IMR-90 (cell line): ENCODE measurements at regions not wholly inside any gene's neighbourhood (a gene's known extent, or its start where the extent isn't known, plus 50 kb on each side); places are given as distances from the start of the nearest gene placed in this dataset.

Experiments
- ATAC-seq: fragments of 200-7000 bp; cut with Tn5 transposase; 2 replicates; pipeline ENCODE4 v1.9.1; 2020; ENCODE audit warnings: low read depth, mild to moderate bottlenecking, moderate library complexity
- BruUV-seq: library from RNA; stranded (reverse); fragments of 400-500 nt; replicated peaks from 2 replicates; lab custom pipeline; 2021; lab: Mats Ljungman, UMichigan
- CTCF ChIA-PET: fragments of 300-600 bp; formaldehyde crosslinking; extraction: SDS; loops from one replicate; lab custom pipeline; 2021; ENCODE audit warnings: antibody characterized with exemption; lab: Yijun Ruan, JAX
- POLR2A ChIA-PET: fragments of 300-600 bp; sonication (Branson Sonifier 250); formaldehyde crosslinking; loops from one replicate; lab custom pipeline; 2022; ENCODE audit warnings: antibody characterized with exemption; ENCODE audit not compliant: unreplicated experiment; lab: Charles Lee
- DNase-seq: peaks from one replicate; pipeline ENCODE4 v3.0.0; 2013
- H2AFZ ChIP-seq: replicated peaks from 2 replicates; pipeline ENCODE3; 2013; ENCODE audit warnings: low read length, mild to moderate bottlenecking; ENCODE audit not compliant: poor library complexity
- H2AK5ac ChIP-seq: 2 replicates; pipeline ENCODE4 v1.6.1; 2013; ENCODE audit warnings: low read depth, low read length, inconsistent platforms
- H2AK9ac ChIP-seq: replicated peaks from 2 replicates; pipeline ENCODE3; 2013; ENCODE audit warnings: mild to moderate bottlenecking, low read depth, low read length, moderate library complexity; ENCODE audit not compliant: poor library complexity
- H2BK120ac ChIP-seq: 2 replicates; pipeline ENCODE4 v1.6.1; 2013; ENCODE audit warnings: low read depth, low read length, inconsistent platforms
- H2BK15ac ChIP-seq: 3 replicates; pipeline ENCODE4 v1.6.1; 2013; ENCODE audit warnings: low read depth, low read length, inconsistent platforms
- H2BK20ac ChIP-seq: 2 replicates; pipeline ENCODE4 v1.6.1; 2013; ENCODE audit warnings: low read depth, mild to moderate bottlenecking, inconsistent platforms, low read length, moderate library complexity
- H2BK5ac ChIP-seq: 2 replicates; pipeline ENCODE4 v1.6.1; 2013; ENCODE audit warnings: mild to moderate bottlenecking, low read depth, low read length, inconsistent platforms; ENCODE audit not compliant: poor library complexity, severe bottlenecking
- H3K14ac ChIP-seq: replicated peaks from 2 replicates; pipeline ENCODE4 v1.6.1; 2013; ENCODE audit warnings: low read depth, low read length, inconsistent platforms
- H3K18ac ChIP-seq: 2 replicates; pipeline ENCODE4 v1.6.1; 2013; ENCODE audit warnings: low read depth, low read length, control low read depth
- H3K23ac ChIP-seq: 2 replicates; pipeline ENCODE4 v1.6.1; 2013; ENCODE audit warnings: low read depth, low read length, inconsistent platforms
- H3K27ac ChIP-seq: 2 replicates; pipeline ENCODE4 v1.5.1; 2013; ENCODE audit warnings: mild to moderate bottlenecking, control low read depth, low read length; ENCODE audit not compliant: insufficient read depth
- H3K27me3 ChIP-seq: 2 replicates; pipeline ENCODE4 v1.6.1; 2013; ENCODE audit warnings: low read length; ENCODE audit not compliant: control insufficient read depth, insufficient read depth
- H3K36me3 ChIP-seq: 2 replicates; pipeline ENCODE4 v1.6.1; 2013; ENCODE audit warnings: low read length, mixed read lengths; ENCODE audit not compliant: control insufficient read depth, insufficient read depth
- H3K4ac ChIP-seq: 2 replicates; pipeline ENCODE4 v1.6.1; 2013; ENCODE audit warnings: low read depth, low read length, inconsistent platforms
- H3K4me1 ChIP-seq: 2 replicates; pipeline ENCODE4 v1.6.1; 2013; ENCODE audit warnings: low read length, mixed read lengths; ENCODE audit not compliant: control insufficient read depth, insufficient read depth
- H3K4me2 ChIP-seq: 2 replicates; pipeline ENCODE4 v1.6.1; 2013; ENCODE audit warnings: low read depth, mild to moderate bottlenecking, control low read depth, low read length, moderate library complexity
- H3K4me3 ChIP-seq: 2 replicates; pipeline ENCODE4 v1.5.1; 2013; ENCODE audit warnings: low read depth, mild to moderate bottlenecking, control low read depth, low read length, moderate library complexity; ENCODE audit not compliant: insufficient read depth
- H3K56ac ChIP-seq: 2 replicates; pipeline ENCODE4 v1.6.1; 2013; ENCODE audit warnings: low read length, inconsistent platforms; ENCODE audit not compliant: insufficient read depth; ENCODE audit errors: extremely low read depth
- H3K79me1 ChIP-seq, 2 experiments: 2 replicates each; pipeline ENCODE4 v1.6.1; 2013; ENCODE audit warnings: low read length in 2 of 2, inconsistent platforms in 1 of 2, low read depth in 1 of 2
- H3K9ac ChIP-seq: 2 replicates; pipeline ENCODE4 v1.6.1; 2013; ENCODE audit warnings: low read depth, low read length, control low read depth
- H3K9me1 ChIP-seq: 2 replicates; pipeline ENCODE4 v1.6.1; 2013; ENCODE audit warnings: low read length, inconsistent platforms; ENCODE audit not compliant: insufficient read depth
- H3K9me3 ChIP-seq: 2 replicates; pipeline ENCODE4 v1.6.1; 2013; ENCODE audit warnings: low read length; ENCODE audit not compliant: control insufficient read depth, insufficient read depth
- H4K20me1 ChIP-seq: 2 replicates; pipeline ENCODE4 v1.6.1; 2013; ENCODE audit warnings: low read length, inconsistent platforms; ENCODE audit not compliant: insufficient read depth
- H4K5ac ChIP-seq: 2 replicates; pipeline ENCODE4 v1.6.1; 2013; ENCODE audit warnings: mild to moderate bottlenecking, low read depth, low read length, control low read depth
- H4K8ac ChIP-seq, 2 experiments: 2 replicates each; pipeline ENCODE4 v1.6.1; 2013; ENCODE audit warnings: low read depth in 2 of 2, low read length in 2 of 2, control low read depth in 1 of 2, inconsistent platforms in 1 of 2
- H4K91ac ChIP-seq: 2 replicates; pipeline ENCODE4 v1.6.1; 2013; ENCODE audit warnings: low read depth, low read length, inconsistent platforms; ENCODE audit not compliant: insufficient read depth
- BHLHE40 ChIP-seq: fragments of 150-350 bp; IDR thresholded peaks from 2 replicates; pipeline ENCODE4 v1.6.1; 2016; ENCODE audit warnings: mild to moderate bottlenecking, low read depth, low read length
- CEBPB ChIP-seq: IDR thresholded peaks from 2 replicates; pipeline ENCODE4 v1.6.1; 2012; ENCODE audit warnings: low read depth, low read length, improper control_type of control experiment
- CHD1 ChIP-seq: IDR thresholded peaks from 2 replicates; pipeline ENCODE4 v1.6.1; 2012; ENCODE audit warnings: low read depth, low read length, improper control_type of control experiment
- ELK1 ChIP-seq: fragments of 150-350 bp; IDR thresholded peaks from 2 replicates; pipeline ENCODE4 v1.6.1; 2016; ENCODE audit warnings: low read depth, mild to moderate bottlenecking, low read length, moderate library complexity, borderline replicate concordance
- FOS ChIP-seq: fragments of 150-350 bp; IDR thresholded peaks from 2 replicates; pipeline ENCODE4 v1.6.1; 2016; ENCODE audit warnings: low read depth, low read length
- MAFK ChIP-seq: IDR thresholded peaks from 2 replicates; pipeline ENCODE4 v1.6.1; 2012; ENCODE audit warnings: low read depth, low read length, improper control_type of control experiment
- NFE2L2 ChIP-seq: fragments of 150-350 bp; IDR thresholded peaks from 2 replicates; pipeline ENCODE4 v1.6.1; 2016; ENCODE audit warnings: low read depth, mild to moderate bottlenecking, low read length
- SMC3 ChIP-seq: fragments of 150-350 bp; IDR thresholded peaks from 2 replicates; pipeline ENCODE4 v1.6.1; 2016; ENCODE audit warnings: low read depth, mild to moderate bottlenecking, antibody characterized with exemption, low read length, moderate library complexity
- WGBS, 2 experiments: methylation state at CpG; one replicate each; pipeline versions ENCODE4 v1.1.5 to v1.1.7; 2013; ENCODE audit warnings: missing lambda C conversion rate in 2 of 2; ENCODE audit not compliant: insufficient read length in 1 of 2; ENCODE audit errors: extremely low coverage in 2 of 2; 5-methylcytosine and 5-hydroxymethylcytosine counted together
- dilution Hi-C: fragments of 300-500 bp; cut with HindIII; formaldehyde crosslinking; loops from one replicate; pipeline ENCODE4 v1.14.3; 2018; ENCODE audit warnings: low sequenced_read_pairs; ENCODE audit not compliant: unreplicated experiment
- in situ Hi-C: fragments of 300-500 bp; cut with MboI; formaldehyde crosslinking; loops from 3 replicates; pipeline ENCODE4 v1.14.3; 2019; ENCODE audit warnings: low sequenced_read_pairs, inconsistent platforms, mixed read lengths
- intact Hi-C: fragments of 100-400 bp; cut with micrococcal nuclease; formaldehyde crosslinking; loops from 2 replicates; pipeline ENCODE4 v1.10.0; 2022

- Histone ChIP-seq H2AK5ac (peak overlapping the region; percentile 87), H3K9ac (peak overlapping the region; percentile 53), H2BK20ac (peak overlapping the region; percentile 80), H3K4me2 (peak overlapping the region; percentile 3; the same call in 1 of the 2 replicates), H3K27me3 (no peaks in the 10 kb centered on the region), H3K79me1 (peaks cover 0 to 8% of the 10 kb centered on the region in 2 experiments; a peak in 1 of 4 replicates), H3K9me1 (peaks cover 10% of the 10 kb centered on the region), H4K5ac (peak overlapping the region; percentile 42), H3K4ac (peak overlapping the region; percentile 81), H3K36me3 (no peaks in the 10 kb centered on the region), H2AK9ac (peak overlapping the region; percentile 13), H4K8ac (peak overlapping the region; percentile 74 to 86), H2BK120ac (peak overlapping the region; percentile 95), H3K4me3 (no peak overlapping the region), H2BK15ac (peak overlapping the region; percentile 59; the same call in 2 of the 3 replicates), H3K14ac (peak overlapping the region; percentile 56), H3K23ac (peak overlapping the region; percentile 39), H3K4me1 (peaks cover 16% of the 10 kb centered on the region), H4K20me1 (no peaks in the 10 kb centered on the region), H2AFZ (peak overlapping the region; percentile 75), H3K27ac (peak overlapping the region; percentile 84), H3K56ac (0 out of 2 replicates have a peak overlapping the region, but pooled peaks have one; percentile 7), H3K18ac (peak overlapping the region; percentile 6; the same call in 1 of the 2 replicates), H4K91ac (peak overlapping the region; percentile 95), H2BK5ac (peak overlapping the region; percentile 25), H3K9me3 (peaks cover 8% of the 10 kb centered on the region; the same call in 1 of the 2 replicates)
- TF ChIP-seq CHD1 (no peak), ELK1 (no peak), SMC3 (no peak), NFE2L2 (no peak), CEBPB (no peak), BHLHE40 (no peak), MAFK (no peak), FOS (no peak)
- ChIA-PET POLR2A (interaction anchor here (0.7 to 0.8 kb wide), 2 partner anchors 12 to 501 kb away, joined by 3 read pairs; no protein-coding TSS in a partner anchor), CTCF (interaction anchor here (0.5 kb wide), 1 partner anchor 250 kb away, joined by 3 read pairs; no protein-coding TSS in a partner anchor)
- intact Hi-C loops: no loop called here
- ATAC-seq (no peak), DNase-seq (no peak)
- in situ Hi-C loops: no loop called here
- no TSS peak for BruUV-seq
- no CpG with 5 or more reads among the region's 5 CpGs for WGBS, 2 experiments
- dilution Hi-C loops: no loop called here
Observed at GRCh38 chr20:50415021-50415515, 95.1 kb upstream of the PTPN1 start.
